Mammary epithelial cell (primary cell): ENCODE measurements at regions not wholly inside any gene's neighbourhood (a gene's known extent, or its start where the extent isn't known, plus 50 kb on each side); places are given as distances from the start of the nearest gene placed in this dataset.

Source experiments
- CTCF ChIP-seq, 2 donors: IDR thresholded peaks in 1 of 2; conservative IDR thresholded peaks in 1 of 2; 2 replicates each; pipeline ENCODE4 v1.5.1; 2011 to 2012; ENCODE audit warnings: inconsistent platforms in 2 of 2, low read length in 2 of 2, mild to moderate bottlenecking in 2 of 2, control low read depth in 1 of 2, low read depth in 1 of 2; ENCODE audit not compliant: insufficient read depth in 1 of 2; ENCODE audit errors: extremely low read depth in 1 of 2
- EZH2 ChIP-seq: IDR thresholded peaks from 2 replicates; pipeline ENCODE4 v1.6.1; 2012; ENCODE audit warnings: low read length, inconsistent platforms, borderline replicate concordance

- TF ChIP-seq CTCF (conservative IDR thresholded peaks at IDR 0.05 in 1 of 2, IDR thresholded peaks at IDR 0.05 in 1 of 2; ENCODE audit: extremely low read depth in 1 of 2, insufficient read depth in 1 of 2, low read depth in 1 of 2, low read length in 2 of 2) (no peak), EZH2 (no peak)
Observed at GRCh38 chr1:60141743-60142142, 68.2 kb upstream of the C1orf87 start.
